ENCODE measurements at regions not wholly inside any gene's neighbourhood (a gene's known extent, or its start where the extent isn't known, plus 50 kb on each side); places are given as distances from the start of the nearest gene placed in this dataset.

GRCh38 chr13:73664851-73665250 is 469.4 kb downstream of the KLF12 start (continued):
- TF ChIP-seq ZNF132 (tag by site-specific recombination; IDR thresholded peaks at IDR 0.05; ENCODE audit: borderline replicate concordance) (no peak), SP2 (tag by site-specific recombination; IDR thresholded peaks at IDR 0.05) (no peak)

GRCh38 chr13:73662833-73663232 is 471.4 kb downstream of the KLF12 start:
- Histone ChIP-seq H3K9me3 (ENCODE audit: control insufficient read depth, insufficient read depth, low read depth, low read length) (no peaks in the 10 kb centered on the region), H3K4me3 (ENCODE audit: low read depth, low read length) (no peak overlapping the region), H3K4me1 (ENCODE audit: control insufficient read depth, insufficient read depth, low read length) (no peaks in the 10 kb centered on the region), H3K27ac (ENCODE audit: extremely low read depth, low read depth, low read length) (no peak overlapping the region), H3K36me3 (ENCODE audit: control insufficient read depth in 2 of 2, insufficient read depth in 1 of 2, low read length in 2 of 2) (no peaks in the 10 kb centered on the region)
- no peak for TF ChIP-seq ZFP37 (tag by site-specific recombination; IDR thresholded peaks at IDR 0.05)
- no peak for TF ChIP-seq ZBTB1 (tag by site-specific recombination; IDR thresholded peaks at IDR 0.05)
- TF ChIP-seq ZNF677 (tag by site-specific recombination; IDR thresholded peaks at IDR 0.05): no peak
- no peak for TF ChIP-seq SP3 (tag by site-specific recombination; IDR thresholded peaks at IDR 0.05)
- no peak for TF ChIP-seq ZNF670 (tag by site-specific recombination; IDR thresholded peaks at IDR 0.05; ENCODE audit: low read depth)
- TF ChIP-seq ZNF776 (tag by site-specific recombination; IDR thresholded peaks at IDR 0.05; ENCODE audit: borderline replicate concordance): no peak
- TF ChIP-seq ZNF169 (tag by site-specific recombination; IDR thresholded peaks at IDR 0.05): no peak
- ChIA-PET POLR2A (interaction anchor here (0.7 kb wide), 1 partner anchor 15 kb away, joined by 8 read pairs; no protein-coding TSS in a partner anchor), CTCF (no interaction called here)

- Histone ChIP-seq H3K36me3 (ENCODE audit: control insufficient read depth in 2 of 2, insufficient read depth in 1 of 2, low read length in 2 of 2) (no peaks in the 10 kb centered on the region), H3K4me3 (ENCODE audit: low read depth, low read length) (no peak overlapping the region), H3K4me1 (ENCODE audit: control insufficient read depth, insufficient read depth, low read length) (no peaks in the 10 kb centered on the region), H3K9me3 (ENCODE audit: control insufficient read depth, insufficient read depth, low read depth, low read length) (no peaks in the 10 kb centered on the region), H3K27ac (ENCODE audit: extremely low read depth, low read depth, low read length) (no peak overlapping the region)
- ChIA-PET POLR2A (no interaction called here), CTCF (no interaction called here)
- TF ChIP-seq ZNF561 (tag by site-specific recombination; IDR thresholded peaks at IDR 0.05; ENCODE audit: borderline replicate concordance) (no peak), ZNF548 (tag by site-specific recombination; IDR thresholded peaks at IDR 0.05) (no peak), EGR2 (tag by site-specific recombination; IDR thresholded peaks at IDR 0.05; ENCODE audit: low read depth) (no peak), ZBTB1 (tag by site-specific recombination; IDR thresholded peaks at IDR 0.05) (no peak), ZNF324 (tag by site-specific recombination; IDR thresholded peaks at IDR 0.05) (no peak), GLI2 (tag by site-specific recombination; IDR thresholded peaks at IDR 0.05; ENCODE audit: borderline replicate concordance, low read depth) (no peak), REPIN1 (tag by site-specific recombination; IDR thresholded peaks at IDR 0.05; ENCODE audit: low read depth) (no peak), BCL11B (tag by site-specific recombination; IDR thresholded peaks at IDR 0.05; ENCODE audit: low read depth) (no peak), KLF10 (tag by site-specific recombination; IDR thresholded peaks at IDR 0.05) (no peak), ZNF837 (tag by site-specific recombination; IDR thresholded peaks at IDR 0.05) (no peak), ZNF645 (tag by site-specific recombination; IDR thresholded peaks at IDR 0.05) (no peak)
Observed at GRCh38 chr13:73661687-73662425, 472.3 kb downstream of the KLF12 start.

- Histone ChIP-seq H3K36me3 (ENCODE audit: control insufficient read depth in 2 of 2, insufficient read depth in 1 of 2, low read length in 2 of 2) (no peaks in the 10 kb centered on the region), H3K9me3 (ENCODE audit: control insufficient read depth, insufficient read depth, low read depth, low read length) (no peaks in the 10 kb centered on the region), H3K27ac (ENCODE audit: extremely low read depth, low read depth, low read length) (no peak overlapping the region), H3K4me1 (ENCODE audit: control insufficient read depth, insufficient read depth, low read length) (no peaks in the 10 kb centered on the region), H3K4me3 (ENCODE audit: low read depth, low read length) (no peak overlapping the region)
- ChIA-PET CTCF (no interaction called here), POLR2A (no interaction called here)
- TF ChIP-seq ZNF10 (tag by site-specific recombination; IDR thresholded peaks at IDR 0.05) (no peak), ZIC2 (tag by site-specific recombination; IDR thresholded peaks at IDR 0.05) (no peak), ZBTB49 (tag by site-specific recombination; IDR thresholded peaks at IDR 0.05; ENCODE audit: low read depth) (no peak), CTCF (tag by site-specific recombination; IDR thresholded peaks at IDR 0.05) (no peak), ZNF133 (tag by site-specific recombination; IDR thresholded peaks at IDR 0.05) (no peak), ZNF548 (tag by site-specific recombination; IDR thresholded peaks at IDR 0.05) (no peak), ZXDB (tag by site-specific recombination; IDR thresholded peaks at IDR 0.05) (no peak), ZBTB21 (tag by site-specific recombination; IDR thresholded peaks at IDR 0.05) (no peak), EGR2 (tag by site-specific recombination; IDR thresholded peaks at IDR 0.05; ENCODE audit: low read depth) (no peak), ZNF416 (tag by site-specific recombination; IDR thresholded peaks at IDR 0.05) (no peak), ZNF324 (tag by site-specific recombination; IDR thresholded peaks at IDR 0.05) (no peak)
Observed at GRCh38 chr13:73661066-73661465, 473.1 kb downstream of the KLF12 start.

All from HEK293 (cell line).